ENCODE measurements at regions not wholly inside any gene's neighbourhood (a gene's known extent, or its start where the extent isn't known, plus 50 kb on each side); places are given as distances from the start of the nearest gene placed in this dataset.

DNA sequence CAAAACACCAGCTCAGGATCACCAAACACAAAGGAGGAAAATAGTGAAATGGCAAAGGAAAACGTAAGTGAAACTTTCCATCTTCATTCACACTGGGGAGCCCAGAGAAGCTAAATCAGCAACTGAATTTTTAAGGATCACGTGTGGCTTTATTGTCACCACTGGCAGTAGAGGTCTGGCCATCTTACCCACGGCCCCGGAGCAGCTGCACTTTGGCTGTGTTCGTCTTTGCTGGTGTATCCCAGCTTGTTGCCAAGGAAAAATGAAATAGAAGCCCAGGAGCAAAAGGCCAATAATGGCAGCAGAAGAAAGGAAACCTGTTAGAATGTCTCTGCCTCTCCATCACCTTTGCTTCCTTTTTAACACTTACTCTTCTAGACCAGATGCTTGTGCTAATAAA, 274.7 kb downstream of the FOXO1 start:
- H3K4me1 ChIP-seq: no peaks in the 10 kb centered on the region
- no peaks in the 10 kb centered on the region for H3K36me3 ChIP-seq (ENCODE audit: control insufficient read depth, insufficient read depth, low read length)
- no peak for DNase-seq
- no peak overlapping the region for H3K4me3 ChIP-seq (ENCODE audit: low read depth, low read length)
- no peaks in the 10 kb centered on the region for H3K4me1 Mint-ChIP-seq (ENCODE audit: low read depth, unreplicated experiment)
- ChIA-PET POLR2A (no interaction called here), CTCF (no interaction called here)
- H3K9me3 Mint-ChIP-seq (ENCODE audit: unreplicated experiment): peaks cover 10% of the 10 kb centered on the region
- H3K9me3 ChIP-seq: peaks cover 3% of the 10 kb centered on the region; the same call in 1 of the 2 replicates
- H3K4me3 Mint-ChIP-seq (ENCODE audit: unreplicated experiment): no peak overlapping the region
- no peaks in the 10 kb centered on the region for H3K27me3 ChIP-seq (replicated peaks; ENCODE audit: control insufficient read depth, insufficient read depth, low read length)
- intact Hi-C loops (cut with micrococcal nuclease; ENCODE audit: unreplicated experiment): no loop called here
- H3K27me3 Mint-ChIP-seq (ENCODE audit: insufficient read depth, unreplicated experiment): no peaks in the 10 kb centered on the region
- no peak overlapping the region for H3K27ac Mint-ChIP-seq (ENCODE audit: unreplicated experiment)
- BruUV-seq (replicated peaks): no TSS peak
- H3K36me3 Mint-ChIP-seq (ENCODE audit: insufficient read depth, unreplicated experiment): no peaks in the 10 kb centered on the region
- TF ChIP-seq CTCF (IDR thresholded peaks at IDR 0.05; ENCODE audit: insufficient read depth in 1 of 2, low read depth in 1 of 2, low read length in 1 of 2, severe bottlenecking in 1 of 2, unreplicated experiment in 1 of 2): no peak

DNA sequence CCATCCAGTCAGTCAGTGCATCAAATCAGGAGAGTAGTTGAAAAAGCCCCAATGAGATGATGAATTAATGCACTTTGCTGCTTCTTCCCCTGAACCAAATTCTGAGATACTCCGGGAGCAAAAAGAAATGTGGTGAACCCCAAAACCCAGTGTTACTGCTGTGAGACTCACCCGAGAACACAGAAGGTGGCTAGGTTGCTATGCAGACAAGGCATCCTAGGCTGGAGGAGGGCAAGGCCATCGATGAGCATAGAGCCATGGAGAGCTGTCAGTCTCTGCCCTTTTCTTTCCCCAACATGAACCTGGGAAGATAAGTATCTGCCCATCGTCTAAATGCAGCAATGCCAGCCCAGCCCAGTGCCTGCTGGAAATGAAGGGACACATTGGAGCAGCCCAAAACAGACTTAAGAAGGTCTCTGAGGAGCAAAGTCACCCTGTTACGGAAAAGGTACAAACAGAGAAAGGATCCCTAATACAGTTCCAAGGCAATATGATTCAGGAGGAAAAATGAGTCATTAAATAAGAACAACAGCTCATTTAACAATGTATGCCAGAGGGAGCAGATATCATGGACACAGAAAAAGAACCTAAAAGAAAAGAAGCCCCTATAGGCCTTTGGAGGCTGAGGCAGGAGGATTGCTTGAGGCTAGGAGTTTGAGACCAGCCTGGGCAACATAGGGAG, 272.0 kb downstream of the FOXO1 start:
- no TSS peak for BruUV-seq (replicated peaks)
- Histone ChIP-seq H3K4me3 (ENCODE audit: low read depth, low read length) (no peak overlapping the region), H3K4me1 (no peaks in the 10 kb centered on the region), H3K27me3 (replicated peaks; ENCODE audit: control insufficient read depth, insufficient read depth, low read length) (no peaks in the 10 kb centered on the region), H3K36me3 (ENCODE audit: control insufficient read depth, insufficient read depth, low read length) (no peaks in the 10 kb centered on the region), H3K9me3 (peaks cover 3% of the 10 kb centered on the region; the same call in 1 of the 2 replicates)
- Mint-ChIP-seq H3K27me3 (ENCODE audit: insufficient read depth, unreplicated experiment) (no peaks in the 10 kb centered on the region), H3K36me3 (ENCODE audit: insufficient read depth, unreplicated experiment) (no peaks in the 10 kb centered on the region), H3K4me3 (ENCODE audit: unreplicated experiment) (no peak overlapping the region), H3K9me3 (ENCODE audit: unreplicated experiment) (no peaks in the 10 kb centered on the region), H3K4me1 (ENCODE audit: low read depth, unreplicated experiment) (no peaks in the 10 kb centered on the region), H3K27ac (ENCODE audit: unreplicated experiment) (no peak overlapping the region)
- ChIA-PET CTCF (no interaction called here), POLR2A (no interaction called here)
- no peak for TF ChIP-seq CTCF (IDR thresholded peaks at IDR 0.05; ENCODE audit: insufficient read depth in 1 of 2, low read depth in 1 of 2, low read length in 1 of 2, severe bottlenecking in 1 of 2, unreplicated experiment in 1 of 2)
- intact Hi-C loops (cut with micrococcal nuclease; ENCODE audit: unreplicated experiment): no loop called here
- no peak for DNase-seq

DNA sequence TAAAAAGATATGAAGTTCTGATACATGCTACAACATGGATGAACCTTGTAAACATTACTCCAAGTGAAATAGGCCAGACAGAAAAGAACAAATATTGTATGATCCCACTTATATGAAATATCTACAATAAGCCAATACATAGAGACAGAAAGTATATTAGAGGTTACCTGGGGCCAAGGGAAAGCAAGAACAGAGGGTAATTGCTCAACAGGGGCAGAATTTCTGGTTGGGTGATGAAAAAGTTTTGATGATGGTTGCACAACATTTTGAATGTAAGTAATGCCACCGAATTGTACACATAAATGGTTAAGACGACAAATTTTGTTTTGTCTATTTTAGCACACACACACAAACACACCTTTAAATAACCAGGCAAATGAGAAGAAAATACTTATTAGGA, 268.4 kb downstream of the FOXO1 start:
- Mint-ChIP-seq H3K4me3 (ENCODE audit: unreplicated experiment) (no peak overlapping the region), H3K4me1 (ENCODE audit: low read depth, unreplicated experiment) (peaks cover 11% of the 10 kb centered on the region), H3K36me3 (ENCODE audit: insufficient read depth, unreplicated experiment) (no peaks in the 10 kb centered on the region), H3K9me3 (ENCODE audit: unreplicated experiment) (no peaks in the 10 kb centered on the region), H3K27me3 (ENCODE audit: insufficient read depth, unreplicated experiment) (no peaks in the 10 kb centered on the region), H3K27ac (ENCODE audit: unreplicated experiment) (no peak overlapping the region)
- ChIA-PET CTCF (no interaction called here), POLR2A (no interaction called here)
- H3K9me3 ChIP-seq: peaks cover 3% of the 10 kb centered on the region; the same call in 1 of the 2 replicates
- H3K27me3 ChIP-seq (replicated peaks; ENCODE audit: control insufficient read depth, insufficient read depth, low read length): no peaks in the 10 kb centered on the region
- no peak for TF ChIP-seq CTCF (IDR thresholded peaks at IDR 0.05; ENCODE audit: insufficient read depth in 1 of 2, low read depth in 1 of 2, low read length in 1 of 2, severe bottlenecking in 1 of 2, unreplicated experiment in 1 of 2)
- no peak for DNase-seq
- no TSS peak for BruUV-seq (replicated peaks)
- no peaks in the 10 kb centered on the region for H3K36me3 ChIP-seq (ENCODE audit: control insufficient read depth, insufficient read depth, low read length)
- no peak overlapping the region for H3K4me3 ChIP-seq (ENCODE audit: low read depth, low read length)
- intact Hi-C loops (cut with micrococcal nuclease; ENCODE audit: unreplicated experiment): no loop called here
- H3K4me1 ChIP-seq: peaks cover 12% of the 10 kb centered on the region

Data from Caco-2 (cell line).